ENCODE measurements at regions not wholly inside any gene's neighbourhood (a gene's known extent, or its start where the extent isn't known, plus 50 kb on each side); places are given as distances from the start of the nearest gene placed in this dataset.

DNA sequence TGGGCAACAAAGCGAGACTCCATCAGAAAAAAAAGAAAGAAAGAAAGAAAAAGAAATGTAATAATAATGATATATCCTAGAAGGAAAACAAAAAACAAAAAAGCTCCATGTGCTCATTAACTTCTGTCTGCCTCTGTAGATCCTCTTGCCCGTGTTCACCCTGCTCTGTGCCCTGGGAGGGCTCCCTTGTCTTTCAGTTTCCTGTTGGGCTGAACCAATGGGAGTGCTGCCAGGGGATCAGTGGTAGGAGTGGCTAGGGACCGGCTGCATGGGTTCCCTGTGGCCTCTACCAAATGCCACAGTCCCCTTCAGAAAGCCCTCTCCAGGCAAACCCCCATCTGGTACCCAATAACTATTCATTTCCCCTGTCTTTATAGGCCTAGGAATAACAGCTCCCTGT is 51.8 kb upstream of the PARD3 start:
- DNase-seq (ENCODE audit: low spot score), result no peak

Measured in pons (tissue), 1 donor.